NCI-H524 treated with DMSO at 0.1 percent for 48 hours (cell line): ENCODE measurements at regions not wholly inside any gene's neighbourhood (a gene's known extent, or its start where the extent isn't known, plus 50 kb on each side); places are given as distances from the start of the nearest gene placed in this dataset.

ENCODE experiments used
- DNase-seq: peaks from one replicate; lab custom pipeline; 2025; lab: John Stamatoyannopoulos, UW

- peak; percentile 67 for DNase-seq
Observed at GRCh38 chr5:89470658-89471057, 587.7 kb upstream of the MEF2C start.

GRCh38 chr5:89458332-89458656, 575.3 kb upstream of the MEF2C start:
- DNase-seq: peak; percentile 44

GRCh38 chr5:89457411-89458331, 574.7 kb upstream of the MEF2C start:
- no peak for DNase-seq

GRCh38 chr5:89452081-89452480, 569.1 kb upstream of the MEF2C start:
- no peak for DNase-seq

- no peak for DNase-seq
Observed at GRCh38 chr5:89451263-89451662, 568.3 kb upstream of the MEF2C start.

- DNase-seq: no peak
Observed at GRCh38 chr5:89450149-89450538, 567.2 kb upstream of the MEF2C start.

GRCh38 chr5:89449392-89450148, 566.6 kb upstream of the MEF2C start:
- DNase-seq: no peak

- DNase-seq: no peak
Observed at GRCh38 chr5:89447027-89447426, 564.0 kb upstream of the MEF2C start.

- no peak for DNase-seq
Observed at GRCh38 chr5:89445106-89445745, 562.2 kb upstream of the MEF2C start.

- DNase-seq: no peak
Observed at GRCh38 chr5:89444088-89444487, 561.1 kb upstream of the MEF2C start.

- DNase-seq: peak; percentile 17
Observed at GRCh38 chr5:89443508-89443907, 560.5 kb upstream of the MEF2C start.

- DNase-seq: no peak
Observed at GRCh38 chr5:89441965-89442364, 559.0 kb upstream of the MEF2C start.

- DNase-seq: no peak
Observed at GRCh38 chr5:89440670-89441069, 557.7 kb upstream of the MEF2C start.

GRCh38 chr5:89437450-89438435, 554.8 kb upstream of the MEF2C start:
- DNase-seq: no peak

- no peak for DNase-seq
Observed at GRCh38 chr5:89436464-89436863, 553.5 kb upstream of the MEF2C start.

- DNase-seq: no peak
Observed at GRCh38 chr5:89435347-89435746, 552.4 kb upstream of the MEF2C start.

- DNase-seq: no peak
Observed at GRCh38 chr5:89428624-89429023, 545.6 kb upstream of the MEF2C start.

GRCh38 chr5:89425062-89425461, 542.1 kb upstream of the MEF2C start:
- DNase-seq: no peak

- no peak for DNase-seq
Observed at GRCh38 chr5:89421035-89421434, 538.1 kb upstream of the MEF2C start.

- no peak for DNase-seq
Observed at GRCh38 chr5:89418407-89419085, 535.6 kb upstream of the MEF2C start.

GRCh38 chr5:89417990-89418389, 535.0 kb upstream of the MEF2C start:
- no peak for DNase-seq
